ENCODE measurements at regions not wholly inside any gene's neighbourhood (a gene's known extent, or its start where the extent isn't known, plus 50 kb on each side); places are given as distances from the start of the nearest gene placed in this dataset.

DNA sequence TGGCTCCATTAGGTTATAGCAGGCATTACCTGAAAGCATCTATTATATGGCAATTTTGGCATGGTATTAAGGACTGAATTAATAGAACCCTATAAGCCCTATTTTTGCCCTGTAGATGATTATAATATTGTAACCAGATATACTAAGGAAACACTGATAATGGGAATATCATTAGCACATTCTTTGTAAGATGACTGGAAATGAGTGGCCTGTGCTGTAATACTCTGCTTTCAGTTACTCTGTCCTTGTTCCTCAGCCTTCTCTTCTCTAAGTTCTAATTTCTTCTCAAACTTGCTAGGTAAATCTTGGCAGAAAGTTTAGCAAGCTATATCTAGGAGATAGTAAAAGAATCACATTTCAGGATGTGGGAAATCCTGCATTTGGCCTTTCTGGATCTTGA, 74.0 kb upstream of the ITPRID2 start:
- Histone ChIP-seq H3K4me3 (ENCODE audit: insufficient read depth, low read length, poor library complexity, severe bottlenecking) (no peak overlapping the region), H3K27me3 (ENCODE audit: low read length) (no peaks in the 10 kb centered on the region), H3K9me2 (replicated peaks; ENCODE audit: insufficient read depth, low read length) (no peaks in the 10 kb centered on the region), H3K36me3 (ENCODE audit: low read length) (no peaks in the 10 kb centered on the region), H3K79me2 (ENCODE audit: insufficient read depth, low read length) (no peaks in the 10 kb centered on the region), H3K9me3 (ENCODE audit: insufficient read depth, low read length) (no peaks in the 10 kb centered on the region), H4K20me1 (ENCODE audit: low read depth, low read length) (no peaks in the 10 kb centered on the region), H3K4me2 (ENCODE audit: low read depth, low read length, poor library complexity, severe bottlenecking) (no peak overlapping the region), H3K9ac (ENCODE audit: low read length) (no peak overlapping the region), H2AFZ (ENCODE audit: low read depth, low read length, severe bottlenecking) (no peak overlapping the region), H3F3A (ENCODE audit: insufficient read depth) (no peaks in the 10 kb centered on the region), H3K27ac (ENCODE audit: low read depth, low read length) (no peak overlapping the region)
- TF ChIP-seq EZH2phosphoT487 (conservative IDR thresholded peaks at IDR 0.05; ENCODE audit: low read length): no peak

DNA sequence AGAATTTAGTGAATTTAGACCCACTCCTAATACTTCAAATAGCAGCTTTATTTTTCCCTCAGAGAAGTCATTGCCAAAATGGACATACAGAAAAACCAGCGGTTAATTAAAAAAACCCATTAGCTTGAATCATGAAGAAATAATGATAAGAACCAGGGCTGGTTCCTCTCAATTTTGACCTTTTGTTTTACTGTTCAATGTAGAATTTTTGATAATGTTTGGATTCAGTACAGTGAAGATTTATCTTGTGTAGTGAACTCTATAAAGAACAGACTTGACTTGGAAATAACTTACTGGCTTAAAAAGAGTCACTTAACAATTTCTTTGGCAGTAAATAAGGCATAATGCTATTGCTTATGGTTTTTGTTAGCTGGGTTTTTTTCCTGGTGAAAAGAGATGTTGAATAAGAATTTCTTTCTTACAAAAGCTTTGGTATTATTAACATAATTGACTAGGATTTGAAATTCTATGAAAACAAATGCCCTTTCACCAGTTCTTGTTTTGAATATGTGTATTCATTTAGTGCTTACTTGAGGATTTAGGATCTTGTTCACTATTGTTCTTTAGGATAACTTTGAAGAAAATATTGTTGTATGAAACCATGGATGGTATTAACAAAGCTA, 73.4 kb upstream of the ITPRID2 start:
- Histone ChIP-seq H3K36me3 (ENCODE audit: low read length) (no peaks in the 10 kb centered on the region), H3K27ac (ENCODE audit: low read depth, low read length) (no peak overlapping the region), H3K79me2 (ENCODE audit: insufficient read depth, low read length) (no peaks in the 10 kb centered on the region), H3K4me2 (ENCODE audit: low read depth, low read length, poor library complexity, severe bottlenecking) (no peak overlapping the region), H3K4me3 (ENCODE audit: insufficient read depth, low read length, poor library complexity, severe bottlenecking) (no peak overlapping the region), H3K9ac (ENCODE audit: low read length) (no peak overlapping the region), H3K9me2 (replicated peaks; ENCODE audit: insufficient read depth, low read length) (no peaks in the 10 kb centered on the region), H2AFZ (ENCODE audit: low read depth, low read length, severe bottlenecking) (no peak overlapping the region), H4K20me1 (ENCODE audit: low read depth, low read length) (no peaks in the 10 kb centered on the region), H3K9me3 (ENCODE audit: insufficient read depth, low read length) (no peaks in the 10 kb centered on the region), H3F3A (ENCODE audit: insufficient read depth) (no peaks in the 10 kb centered on the region), H3K27me3 (ENCODE audit: low read length) (no peaks in the 10 kb centered on the region)
- TF ChIP-seq, protein P1, sequence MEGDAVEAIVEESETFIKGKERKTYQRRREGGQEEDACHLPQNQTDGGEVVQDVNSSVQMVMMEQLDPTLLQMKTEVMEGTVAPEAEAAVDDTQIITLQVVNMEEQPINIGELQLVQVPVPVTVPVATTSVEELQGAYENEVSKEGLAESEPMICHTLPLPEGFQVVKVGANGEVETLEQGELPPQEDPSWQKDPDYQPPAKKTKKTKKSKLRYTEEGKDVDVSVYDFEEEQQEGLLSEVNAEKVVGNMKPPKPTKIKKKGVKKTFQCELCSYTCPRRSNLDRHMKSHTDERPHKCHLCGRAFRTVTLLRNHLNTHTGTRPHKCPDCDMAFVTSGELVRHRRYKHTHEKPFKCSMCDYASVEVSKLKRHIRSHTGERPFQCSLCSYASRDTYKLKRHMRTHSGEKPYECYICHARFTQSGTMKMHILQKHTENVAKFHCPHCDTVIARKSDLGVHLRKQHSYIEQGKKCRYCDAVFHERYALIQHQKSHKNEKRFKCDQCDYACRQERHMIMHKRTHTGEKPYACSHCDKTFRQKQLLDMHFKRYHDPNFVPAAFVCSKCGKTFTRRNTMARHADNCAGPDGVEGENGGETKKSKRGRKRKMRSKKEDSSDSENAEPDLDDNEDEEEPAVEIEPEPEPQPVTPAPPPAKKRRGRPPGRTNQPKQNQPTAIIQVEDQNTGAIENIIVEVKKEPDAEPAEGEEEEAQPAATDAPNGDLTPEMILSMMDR (IDR thresholded peaks at IDR 0.05; ENCODE audit: insufficient read depth, low read length, poor library complexity, severe bottlenecking): no peak
- TF ChIP-seq EZH2phosphoT487 (conservative IDR thresholded peaks at IDR 0.05; ENCODE audit: low read length): no peak

DNA sequence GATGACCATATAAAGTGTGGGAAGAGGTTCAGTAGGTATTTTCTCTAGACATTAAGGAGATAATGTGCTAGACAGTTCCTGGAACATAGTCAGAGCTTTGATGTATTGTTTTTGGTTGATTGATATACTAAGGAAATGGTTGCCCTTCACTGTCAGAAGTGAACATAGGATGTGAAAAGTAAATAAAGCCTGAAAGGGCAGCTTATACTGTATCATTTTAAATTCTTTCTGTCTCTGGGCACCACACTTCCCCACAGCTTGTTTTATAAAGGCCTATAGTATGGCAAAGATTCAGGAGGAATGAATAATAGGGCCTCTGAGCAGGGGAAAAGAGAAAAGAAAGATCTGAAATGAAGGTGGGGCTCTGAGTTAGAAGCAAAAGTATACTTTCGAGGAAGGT, 72.7 kb upstream of the ITPRID2 start:
- H4K20me1 ChIP-seq (ENCODE audit: low read depth, low read length): no peaks in the 10 kb centered on the region
- H3K9me2 ChIP-seq (replicated peaks; ENCODE audit: insufficient read depth, low read length): no peaks in the 10 kb centered on the region
- H2AFZ ChIP-seq (ENCODE audit: low read depth, low read length, severe bottlenecking): no peak overlapping the region
- no peak overlapping the region for H3K9ac ChIP-seq (ENCODE audit: low read length)
- no peaks in the 10 kb centered on the region for H3K36me3 ChIP-seq (ENCODE audit: low read length)
- no peaks in the 10 kb centered on the region for H3K27me3 ChIP-seq (ENCODE audit: low read length)
- H3K4me2 ChIP-seq (ENCODE audit: low read depth, low read length, poor library complexity, severe bottlenecking): no peak overlapping the region
- H3K79me2 ChIP-seq (ENCODE audit: insufficient read depth, low read length): no peaks in the 10 kb centered on the region
- H3K27ac ChIP-seq (ENCODE audit: low read depth, low read length): no peak overlapping the region
- H3K4me3 ChIP-seq (ENCODE audit: insufficient read depth, low read length, poor library complexity, severe bottlenecking): no peak overlapping the region
- no peak for TF ChIP-seq EZH2phosphoT487 (conservative IDR thresholded peaks at IDR 0.05; ENCODE audit: low read length)
- TF ChIP-seq, protein P1 (IDR thresholded peaks at IDR 0.05; ENCODE audit: insufficient read depth, low read length, poor library complexity, severe bottlenecking): no peak
- H3F3A ChIP-seq (ENCODE audit: insufficient read depth): no peaks in the 10 kb centered on the region
- H3K9me3 ChIP-seq (ENCODE audit: insufficient read depth, low read length): no peaks in the 10 kb centered on the region

DNA sequence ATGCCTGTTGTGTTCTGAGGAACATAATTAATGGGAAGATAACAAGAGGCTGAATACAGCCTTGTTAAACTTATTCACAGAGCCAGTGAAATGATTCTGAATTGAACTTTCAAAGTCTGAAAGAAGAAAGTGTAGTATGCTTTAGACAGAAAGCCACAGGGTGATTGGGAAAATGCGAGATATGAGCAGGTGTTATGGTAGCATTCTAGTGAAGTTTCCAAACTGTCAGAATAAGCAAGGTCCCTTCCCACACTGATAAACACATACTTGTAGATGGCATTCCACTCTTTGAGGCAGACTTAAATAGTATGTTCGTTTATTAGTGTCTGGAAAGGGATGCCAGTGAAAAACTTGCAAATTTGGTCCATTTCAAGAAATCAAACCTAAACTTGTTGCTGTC, 70.5 kb upstream of the ITPRID2 start:
- Histone ChIP-seq H3K9me3 (ENCODE audit: insufficient read depth, low read length) (no peaks in the 10 kb centered on the region), H3K27ac (ENCODE audit: low read depth, low read length) (no peak overlapping the region), H2AFZ (ENCODE audit: low read depth, low read length, severe bottlenecking) (no peak overlapping the region), H3K9ac (ENCODE audit: low read length) (no peak overlapping the region), H3K4me2 (ENCODE audit: low read depth, low read length, poor library complexity, severe bottlenecking) (no peak overlapping the region), H3K36me3 (ENCODE audit: low read length) (no peaks in the 10 kb centered on the region), H3K9me2 (replicated peaks; ENCODE audit: insufficient read depth, low read length) (no peaks in the 10 kb centered on the region), H3K4me3 (ENCODE audit: insufficient read depth, low read length, poor library complexity, severe bottlenecking) (no peak overlapping the region), H3K79me2 (ENCODE audit: insufficient read depth, low read length) (no peaks in the 10 kb centered on the region), H4K20me1 (ENCODE audit: low read depth, low read length) (no peaks in the 10 kb centered on the region), H3F3A (ENCODE audit: insufficient read depth) (no peaks in the 10 kb centered on the region), H3K27me3 (ENCODE audit: low read length) (no peaks in the 10 kb centered on the region)
- TF ChIP-seq EZH2phosphoT487 (conservative IDR thresholded peaks at IDR 0.05; ENCODE audit: low read length): no peak
- TF ChIP-seq, protein P1 (IDR thresholded peaks at IDR 0.05; ENCODE audit: insufficient read depth, low read length, poor library complexity, severe bottlenecking): no peak

Data from SU-DHL-6 (cell line).